Hematopoietic multipotent progenitor cell (in vitro differentiated cells): ENCODE measurements at regions not wholly inside any gene's neighbourhood (a gene's known extent, or its start where the extent isn't known, plus 50 kb on each side); places are given as distances from the start of the nearest gene placed in this dataset.

ENCODE experiments used
- DNase-seq, 3 donors: peaks; one replicate each; pipeline ENCODE4 v3.0.0-alpha.2; 2011 to 2015; ENCODE audit warnings: low read depth in 2 of 3, low spot score in 2 of 3

- peak in 1 of 3 donors; percentile 53 for DNase-seq
Measured at GRCh38 chr17:68812876-68813584, 142.2 kb downstream of the ABCA8 start.

DNA sequence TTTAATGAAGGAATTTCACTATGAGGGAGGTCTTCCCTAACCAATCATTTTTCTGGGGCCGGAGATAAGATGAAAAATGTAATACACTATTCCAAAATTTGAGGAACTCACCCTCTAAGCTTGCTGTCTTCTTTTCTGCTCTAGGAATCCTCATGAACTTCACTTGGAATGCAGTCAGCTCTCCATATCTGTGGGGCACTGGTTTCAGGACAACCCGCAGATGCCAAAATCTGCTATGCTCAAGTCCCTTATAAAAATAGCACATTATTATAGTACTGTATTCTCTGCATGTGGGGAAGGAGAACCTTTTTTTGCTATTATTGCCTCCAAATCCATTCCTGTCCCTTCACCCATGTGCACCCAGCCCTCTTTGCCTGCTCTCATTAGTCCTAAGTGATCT lies 146.0 kb downstream of the ABCA8 start:
- DNase-seq = no peak

GRCh38 chr17:68807998-68808772 lies 147.0 kb downstream of the ABCA8 start:
- DNase-seq = no peak

DNA sequence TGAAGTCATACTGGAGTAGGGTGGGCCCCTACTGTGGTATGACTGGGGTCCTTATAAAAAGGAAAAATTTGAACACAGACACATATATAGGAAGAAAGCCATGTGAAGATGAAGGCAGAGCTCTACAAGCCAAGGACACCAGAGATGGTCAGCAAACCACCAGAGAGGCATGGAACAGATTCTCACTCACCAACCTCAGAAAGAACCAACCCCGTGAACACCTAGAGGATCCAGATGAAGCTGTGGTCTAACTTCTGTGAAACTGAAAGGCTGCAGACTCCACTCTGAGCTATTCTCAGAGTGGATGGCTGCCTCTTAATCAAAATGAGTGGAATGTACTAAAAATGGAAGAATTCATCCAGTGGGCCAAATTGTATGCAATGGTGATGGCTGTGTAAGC lies 149.6 kb downstream of the ABCA8 start:
- DNase-seq = no peak

DNA sequence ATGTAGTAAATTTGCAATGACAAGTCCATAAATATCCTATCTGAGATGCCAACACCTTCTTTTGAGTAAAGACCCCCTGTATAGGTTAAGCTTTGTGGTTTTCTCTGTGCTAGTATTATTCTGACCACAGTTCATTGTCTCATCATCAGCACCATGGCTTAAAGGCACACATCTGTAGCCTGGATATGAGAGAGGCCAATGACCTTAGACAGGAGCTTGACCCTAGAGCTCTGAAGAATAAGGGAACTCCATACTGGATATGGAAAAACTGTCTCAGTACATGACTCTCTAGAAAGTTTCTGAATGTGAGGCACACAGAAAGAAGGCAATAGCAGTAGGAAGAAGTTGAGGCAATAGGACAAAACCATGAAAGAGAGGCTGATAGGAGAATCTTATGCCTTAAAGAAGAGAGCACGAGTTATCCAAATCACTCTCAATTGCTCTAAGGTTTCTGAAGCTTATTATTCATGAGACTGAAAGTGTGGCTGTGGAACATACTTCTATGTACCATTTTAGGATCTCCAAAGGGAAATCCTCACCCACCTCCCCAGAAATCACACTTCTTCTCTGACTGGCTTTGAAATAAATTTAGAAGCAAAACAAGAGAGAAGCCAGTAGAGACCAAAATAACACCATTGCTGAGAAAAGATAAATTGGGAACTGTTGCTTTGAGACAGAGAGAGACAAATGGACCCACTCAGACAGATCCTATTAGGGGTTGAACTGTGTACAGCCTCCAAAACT lies 150.2 kb downstream of the ABCA8 start:
- DNase-seq = no peak

- DNase-seq = no peak
Measured at GRCh38 chr17:68803164-68803929, 151.8 kb downstream of the ABCA8 start.

- no peak for DNase-seq
Measured at GRCh38 chr17:68801335-68802247, 153.6 kb downstream of the ABCA8 start.

DNA sequence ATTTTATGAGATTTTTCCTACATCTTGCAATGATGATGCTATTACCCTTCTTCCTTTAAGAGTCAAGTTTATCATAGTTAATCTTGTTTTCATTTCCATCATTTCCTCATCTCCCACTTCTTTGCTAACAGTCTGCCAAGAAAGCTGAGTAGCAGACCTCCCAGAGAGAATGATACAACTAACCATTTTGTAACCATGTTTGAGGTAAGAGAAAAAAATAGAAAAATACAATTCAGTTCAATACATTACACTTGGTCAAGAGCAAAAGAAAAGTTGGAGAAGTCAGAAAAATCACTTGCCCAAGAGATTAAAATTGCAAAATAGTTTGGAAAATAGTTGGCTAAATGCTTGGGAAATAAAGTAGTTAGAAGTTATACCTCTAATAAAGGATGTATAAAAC lies 154.4 kb downstream of the ABCA8 start:
- no peak for DNase-seq

GRCh38 chr17:68794636-68795434 lies 160.4 kb downstream of the ABCA8 start:
- DNase-seq = peak in 2 of 3 donors; percentile 26 to 69

- DNase-seq = no peak
Measured at GRCh38 chr17:68792873-68793272, 162.3 kb downstream of the ABCA8 start.

DNA sequence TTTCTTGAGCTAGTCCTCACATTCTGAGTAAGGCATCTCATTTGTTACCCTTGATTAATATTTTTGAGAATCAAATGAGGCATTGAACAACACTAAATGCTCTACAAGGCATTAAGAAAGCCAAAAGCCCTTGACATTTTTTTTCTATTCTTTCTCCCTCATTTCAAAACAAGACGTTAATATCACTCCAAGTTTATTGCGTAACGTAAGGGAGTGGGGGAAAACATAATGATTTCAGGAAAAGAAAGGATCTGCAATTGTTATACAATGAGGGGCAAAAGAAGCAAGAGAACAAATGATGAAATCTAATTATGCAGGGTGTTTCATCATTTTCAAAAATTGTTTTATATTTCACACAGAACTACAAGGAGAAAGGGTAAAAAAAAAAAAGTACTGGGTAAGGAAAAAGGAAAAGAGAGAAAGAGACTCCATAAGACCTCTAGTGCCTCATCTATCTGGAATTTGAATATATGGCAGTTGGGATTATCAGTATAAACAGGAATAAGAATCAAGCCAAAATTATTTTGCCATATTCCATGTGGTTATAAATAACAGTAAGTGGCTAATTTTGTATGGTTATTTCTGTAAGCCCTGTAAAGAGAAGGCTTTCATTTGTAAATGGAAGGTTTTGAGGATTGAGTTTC lies 163.0 kb downstream of the ABCA8 start:
- DNase-seq = no peak

GRCh38 chr17:68790931-68791330 lies 164.3 kb downstream of the ABCA8 start:
- no peak for DNase-seq

GRCh38 chr17:68790492-68790891 lies 164.7 kb downstream of the ABCA8 start:
- no peak for DNase-seq

DNA sequence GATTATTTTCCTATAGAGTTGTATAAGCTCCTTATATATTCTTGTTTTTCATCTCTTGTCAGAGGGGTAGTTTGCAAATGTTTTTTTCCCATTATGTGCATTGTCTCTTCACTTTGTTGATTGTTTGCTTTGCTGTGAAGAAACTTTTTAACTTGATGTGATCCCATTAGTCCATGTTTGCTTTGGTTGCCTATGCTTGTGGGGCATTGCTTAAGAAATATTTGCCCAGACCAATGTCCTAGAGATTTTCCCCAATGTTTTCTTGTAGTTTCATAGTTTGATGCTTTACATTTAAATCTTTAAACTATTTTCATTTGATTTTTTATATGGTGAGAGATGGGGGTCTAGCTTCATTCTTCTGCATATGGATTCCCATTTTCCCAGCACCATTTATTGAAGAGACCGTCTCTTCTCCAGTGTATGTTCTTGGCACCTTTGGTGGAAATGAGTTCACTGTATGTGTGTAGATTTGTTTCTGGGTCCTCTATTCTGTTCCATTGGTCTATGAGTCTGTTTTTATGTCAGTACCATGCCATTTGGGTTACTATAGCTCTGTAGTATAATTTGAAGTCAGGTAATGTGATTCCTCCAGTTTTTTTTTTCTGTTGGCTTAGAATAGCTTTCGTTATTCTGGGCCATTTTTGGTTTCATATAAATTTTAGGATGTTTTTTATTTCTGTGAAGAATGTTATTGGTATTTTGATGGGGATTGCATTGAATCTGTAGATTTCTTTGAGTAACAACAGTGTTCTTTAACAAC lies 165.8 kb downstream of the ABCA8 start:
- DNase-seq = no peak

- DNase-seq = peak in 1 of 3 donors; percentile 10
Measured at GRCh38 chr17:68785565-68786486, 169.4 kb downstream of the ABCA8 start.

GRCh38 chr17:68784431-68784830 lies 170.8 kb downstream of the ABCA8 start:
- no peak for DNase-seq

GRCh38 chr17:68783861-68784260 lies 171.3 kb downstream of the ABCA8 start:
- no peak for DNase-seq
